ENCODE measurements at regions not wholly inside any gene's neighbourhood (a gene's known extent, or its start where the extent isn't known, plus 50 kb on each side); places are given as distances from the start of the nearest gene placed in this dataset.

- TF ChIP-seq CTCF (IDR thresholded peaks at IDR 0.05; ENCODE audit: insufficient read depth, low read depth, low read length) (no peak), EZH2 (IDR thresholded peaks at IDR 0.05; ENCODE audit: insufficient read depth, low read length) (no peak)
Observed at GRCh38 chr6:95856876-95857364, 158.9 kb upstream of the FUT9 start.

Data from astrocyte (in vitro differentiated cells and primary cell).